GM12865 (cell line): ENCODE measurements at regions not wholly inside any gene's neighbourhood (a gene's known extent, or its start where the extent isn't known, plus 50 kb on each side); places are given as distances from the start of the nearest gene placed in this dataset.

Experiments
- DNase-seq: peaks from one replicate; pipeline ENCODE4 v3.0.0; 2010; ENCODE audit warnings: low read depth
- H3K4me3 ChIP-seq: 2 replicates; pipeline ENCODE4 v1.5.1; 2011; ENCODE audit warnings: mild to moderate bottlenecking, low read depth, low read length, control low read depth
- TF ChIP-seq, protein P1 (sequence below): IDR thresholded peaks from 2 replicates; pipeline ENCODE4 v1.5.1; 2011; ENCODE audit warnings: low read length, control low read depth, low read depth, inconsistent platforms; ENCODE audit not compliant: insufficient read depth; ENCODE audit errors: missing control alignments

DNA sequence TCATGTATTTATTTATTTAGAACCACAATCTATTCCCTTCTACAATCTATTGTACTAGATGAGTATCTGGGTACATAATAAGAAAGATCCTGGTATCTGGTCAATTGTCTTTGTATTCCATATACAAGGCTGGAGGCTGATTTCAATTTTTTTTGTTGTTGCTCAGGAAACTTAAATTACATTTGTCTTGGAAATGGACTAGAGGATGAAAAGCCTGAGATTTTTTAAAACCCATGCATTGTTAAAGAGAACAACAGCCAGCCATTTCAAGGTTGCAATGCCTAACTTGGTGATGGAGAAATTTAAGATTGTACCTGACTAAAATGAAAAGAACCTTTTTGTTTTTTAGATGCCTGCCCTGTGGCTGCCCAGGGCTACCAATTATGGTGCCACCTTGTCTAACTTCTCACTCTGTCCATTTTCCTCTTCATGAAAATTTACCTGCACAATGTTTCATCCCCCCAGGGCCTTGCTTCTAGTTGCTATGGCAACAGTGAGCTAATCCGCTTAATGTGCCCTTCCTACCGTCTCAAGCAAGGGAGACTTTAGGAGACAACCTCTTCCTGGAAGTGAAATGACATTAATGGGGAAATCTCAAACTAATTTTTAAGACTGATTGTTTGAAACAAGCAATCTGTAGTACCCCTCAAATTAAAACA lies 203.7 kb upstream of the PHYHIPL start:
- no peak overlapping the region for H3K4me3 ChIP-seq
- DNase-seq = no peak
- TF ChIP-seq, protein P1, sequence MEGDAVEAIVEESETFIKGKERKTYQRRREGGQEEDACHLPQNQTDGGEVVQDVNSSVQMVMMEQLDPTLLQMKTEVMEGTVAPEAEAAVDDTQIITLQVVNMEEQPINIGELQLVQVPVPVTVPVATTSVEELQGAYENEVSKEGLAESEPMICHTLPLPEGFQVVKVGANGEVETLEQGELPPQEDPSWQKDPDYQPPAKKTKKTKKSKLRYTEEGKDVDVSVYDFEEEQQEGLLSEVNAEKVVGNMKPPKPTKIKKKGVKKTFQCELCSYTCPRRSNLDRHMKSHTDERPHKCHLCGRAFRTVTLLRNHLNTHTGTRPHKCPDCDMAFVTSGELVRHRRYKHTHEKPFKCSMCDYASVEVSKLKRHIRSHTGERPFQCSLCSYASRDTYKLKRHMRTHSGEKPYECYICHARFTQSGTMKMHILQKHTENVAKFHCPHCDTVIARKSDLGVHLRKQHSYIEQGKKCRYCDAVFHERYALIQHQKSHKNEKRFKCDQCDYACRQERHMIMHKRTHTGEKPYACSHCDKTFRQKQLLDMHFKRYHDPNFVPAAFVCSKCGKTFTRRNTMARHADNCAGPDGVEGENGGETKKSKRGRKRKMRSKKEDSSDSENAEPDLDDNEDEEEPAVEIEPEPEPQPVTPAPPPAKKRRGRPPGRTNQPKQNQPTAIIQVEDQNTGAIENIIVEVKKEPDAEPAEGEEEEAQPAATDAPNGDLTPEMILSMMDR = no peak

DNA sequence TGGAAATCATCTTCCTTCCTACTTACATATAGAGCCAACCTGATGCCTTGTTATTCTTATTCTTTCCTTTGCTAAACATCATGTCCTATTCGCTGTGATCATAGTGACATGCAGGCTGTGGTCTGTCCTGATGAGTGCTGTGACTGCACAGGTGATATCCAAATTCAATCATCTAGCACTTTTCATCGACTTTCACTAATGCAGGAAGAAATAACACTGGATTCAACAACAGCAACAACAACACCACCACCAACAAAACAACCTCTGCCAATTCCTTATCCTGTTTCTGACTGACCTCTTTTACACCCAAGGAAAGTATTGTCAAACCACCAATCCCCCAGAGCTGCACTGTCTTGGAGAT lies 203.2 kb upstream of the PHYHIPL start:
- TF ChIP-seq, protein P1 = no peak
- H3K4me3 ChIP-seq = no peak overlapping the region
- no peak for DNase-seq

DNA sequence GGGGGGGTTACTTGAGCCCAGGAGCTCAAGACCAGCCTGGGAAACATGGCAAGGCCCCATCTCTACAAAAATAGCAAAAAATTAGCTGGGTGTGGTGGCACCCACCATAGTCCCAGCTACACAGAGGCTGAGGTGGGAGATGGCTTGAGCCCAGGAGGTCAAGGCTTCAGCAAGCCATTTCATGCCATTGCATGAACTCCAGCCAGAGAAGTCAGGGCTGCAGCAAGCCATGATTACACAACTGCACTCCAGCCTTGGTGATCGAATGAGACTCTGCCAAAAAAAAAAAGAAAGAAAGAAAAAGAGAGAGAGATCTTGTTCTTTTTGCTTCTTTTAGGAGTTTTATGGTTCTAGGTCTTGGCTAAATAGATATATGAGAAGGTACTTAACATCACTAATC lies 200.2 kb upstream of the PHYHIPL start:
- TF ChIP-seq, protein P1 = no peak
- no peak overlapping the region for H3K4me3 ChIP-seq
- no peak for DNase-seq

DNA sequence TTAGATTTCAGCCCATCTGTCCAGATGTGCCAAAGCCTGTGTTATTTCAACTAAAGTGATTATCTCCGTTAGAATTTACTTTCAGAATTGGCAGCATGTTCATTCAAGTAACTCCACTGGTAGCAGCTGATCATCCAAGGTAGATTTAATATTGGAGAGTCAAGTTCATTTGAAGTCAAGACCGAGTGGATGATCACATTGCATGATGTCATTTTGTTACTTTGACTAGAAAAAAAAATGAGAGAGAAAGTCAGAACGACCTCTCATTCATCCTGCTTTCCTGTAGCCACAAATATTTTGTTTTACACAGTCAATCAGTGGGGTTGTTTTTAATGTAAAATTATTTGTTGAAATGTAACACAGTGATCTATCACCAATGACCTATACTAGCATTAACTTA lies 196.7 kb upstream of the PHYHIPL start:
- TF ChIP-seq, protein P1 = no peak
- DNase-seq = no peak
- no peak overlapping the region for H3K4me3 ChIP-seq

DNA sequence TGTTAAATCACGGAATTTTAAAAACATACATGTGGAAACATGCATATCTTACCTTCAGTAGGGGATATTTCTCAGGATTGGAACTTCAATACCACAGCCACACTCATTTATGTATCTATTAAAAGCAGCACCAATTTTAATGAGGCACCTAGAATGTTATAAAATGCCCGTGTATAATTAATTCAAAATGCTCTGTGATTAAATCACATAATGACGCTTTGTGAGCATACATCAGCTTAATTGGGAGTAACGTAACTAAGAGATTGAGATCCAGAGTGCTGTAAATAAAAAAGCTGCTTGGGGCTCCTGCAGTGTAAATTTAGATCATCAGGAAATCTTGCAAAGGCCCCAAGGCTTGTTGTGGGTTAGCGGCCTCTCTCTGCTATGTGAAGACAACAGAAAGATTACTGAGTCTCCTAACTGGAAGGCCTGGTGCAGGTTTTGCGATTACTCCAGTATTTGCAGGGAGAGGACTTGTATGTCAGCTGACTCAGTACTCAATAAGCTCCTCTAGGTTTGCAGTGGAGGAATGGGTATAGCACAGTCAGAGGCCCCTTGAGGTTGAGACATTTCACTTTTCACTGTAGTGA lies 195.5 kb upstream of the PHYHIPL start:
- TF ChIP-seq, protein P1 = no peak
- DNase-seq = no peak
- H3K4me3 ChIP-seq = no peak overlapping the region

DNA sequence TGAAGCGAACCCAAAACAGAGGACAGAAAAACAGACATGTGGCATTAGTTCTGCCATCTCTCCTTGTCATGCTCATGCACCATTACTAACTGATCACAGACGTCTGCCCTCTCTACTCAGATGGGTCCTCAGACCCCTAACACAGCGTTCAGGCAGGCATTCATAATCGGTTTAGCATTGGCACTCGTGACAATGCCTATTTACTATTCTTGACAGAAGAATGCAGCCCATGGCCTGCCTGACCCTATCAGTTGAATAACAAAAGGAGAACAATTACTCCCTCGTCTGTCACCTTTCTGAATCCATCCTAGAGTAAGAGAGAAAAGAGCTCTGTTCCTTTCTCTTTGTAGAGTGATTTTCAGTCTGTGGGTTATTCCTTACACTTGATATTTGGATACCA lies 194.6 kb upstream of the PHYHIPL start:
- TF ChIP-seq, protein P1 = no peak
- no peak for DNase-seq
- no peak overlapping the region for H3K4me3 ChIP-seq
